PC-3 (cell line): ENCODE measurements at regions not wholly inside any gene's neighbourhood (a gene's known extent, or its start where the extent isn't known, plus 50 kb on each side); places are given as distances from the start of the nearest gene placed in this dataset.

Experiments used
- CTCF ChIP-seq: fragments of 300-600 bp; sonication (generic); conservative IDR thresholded peaks from 2 replicates; pipeline ENCODE4 v1.5.1; 2017; ENCODE audit warnings: antibody characterized with exemption, low read depth, mild to moderate bottlenecking, low read length
- EZH2 ChIP-seq: fragments of 300-600 bp; sonication (generic); IDR thresholded peaks from one replicate; pipeline ENCODE4 v1.6.1; 2017; ENCODE audit warnings: antibody characterized with exemption, mild to moderate bottlenecking, low read length; ENCODE audit not compliant: unreplicated experiment

GRCh38 chr11:119538753-119539152 is 115.8 kb upstream of the THY1 start:
- no peak for TF ChIP-seq CTCF
- no peak for TF ChIP-seq EZH2
